HL-60/S4 (cell line): ENCODE measurements at regions not wholly inside any gene's neighbourhood (a gene's known extent, or its start where the extent isn't known, plus 50 kb on each side); places are given as distances from the start of the nearest gene placed in this dataset.
"Not testable (repeated sequence)": the region's sequence is repeated elsewhere in the genome, so short reads cannot be mapped to it uniquely, and the experiment has no call there.

Experiments
- in situ Hi-C: fragments of 300-500 bp; cut with MboI; formaldehyde crosslinking; loops from 2 replicates; pipeline ENCODE4 v1.14.3; 2022; ENCODE audit warnings: low sequenced_read_pairs

DNA sequence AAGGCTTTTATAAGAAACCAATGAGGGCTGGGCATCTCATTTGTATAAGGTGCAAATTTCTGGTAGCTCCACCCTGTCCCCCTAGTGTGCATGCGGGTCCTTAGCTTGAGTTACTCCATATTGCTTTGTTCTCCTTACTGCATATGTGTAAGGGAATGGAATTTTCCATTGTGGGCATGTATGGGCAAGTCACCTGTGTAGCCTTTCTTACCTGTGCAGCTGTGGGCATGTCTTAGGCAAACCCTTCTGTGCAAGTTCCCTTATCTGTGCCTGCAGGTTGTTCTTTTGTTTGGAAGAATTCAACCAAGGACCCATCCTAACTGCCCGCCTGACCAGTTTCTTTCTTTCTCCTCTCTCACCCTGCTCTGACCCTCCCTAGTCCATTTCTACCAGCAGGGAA is 122.8 kb upstream of the HS3ST4 start:
- in situ Hi-C loops = no loop called here

DNA sequence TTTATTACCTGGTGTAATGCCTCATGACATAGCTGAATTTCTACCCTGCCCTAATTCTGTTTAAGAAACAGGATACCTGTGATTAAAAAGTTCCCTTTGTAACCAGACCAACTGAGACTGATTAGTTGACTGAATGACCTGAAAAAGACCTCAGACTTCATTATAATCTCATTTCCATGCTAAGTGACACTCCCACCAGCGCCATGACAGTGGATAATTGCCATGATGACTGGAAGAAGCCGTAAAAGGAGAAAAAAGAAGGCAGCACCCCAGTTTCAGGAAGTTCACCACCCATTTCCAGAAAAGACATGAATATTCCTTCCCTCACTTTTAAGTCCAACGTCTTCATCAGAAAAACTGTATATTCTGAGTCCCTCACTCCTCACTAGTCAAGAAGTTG is 125.6 kb upstream of the HS3ST4 start:
- in situ Hi-C loops = no loop called here

DNA sequence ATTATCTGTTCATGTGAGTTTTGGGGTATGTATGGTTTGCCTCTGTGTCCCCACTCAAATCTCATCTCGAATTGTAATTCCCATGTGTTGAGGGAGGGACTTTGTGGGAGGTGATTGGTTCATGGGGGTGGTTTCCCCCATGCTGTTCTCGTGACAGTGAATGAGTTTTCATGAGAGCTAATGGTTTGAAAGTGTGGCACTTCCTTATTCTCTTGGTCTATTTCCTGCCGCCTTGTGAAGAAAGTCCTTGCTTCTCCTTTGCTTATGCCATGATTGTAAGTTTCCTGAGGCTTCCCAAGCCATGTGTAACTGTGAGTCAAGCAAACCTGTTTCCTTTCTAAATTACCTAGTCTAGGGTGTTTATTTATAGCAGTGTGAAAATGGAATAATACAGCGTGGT is 128.1 kb upstream of the HS3ST4 start:
- in situ Hi-C loops = no loop called here

DNA sequence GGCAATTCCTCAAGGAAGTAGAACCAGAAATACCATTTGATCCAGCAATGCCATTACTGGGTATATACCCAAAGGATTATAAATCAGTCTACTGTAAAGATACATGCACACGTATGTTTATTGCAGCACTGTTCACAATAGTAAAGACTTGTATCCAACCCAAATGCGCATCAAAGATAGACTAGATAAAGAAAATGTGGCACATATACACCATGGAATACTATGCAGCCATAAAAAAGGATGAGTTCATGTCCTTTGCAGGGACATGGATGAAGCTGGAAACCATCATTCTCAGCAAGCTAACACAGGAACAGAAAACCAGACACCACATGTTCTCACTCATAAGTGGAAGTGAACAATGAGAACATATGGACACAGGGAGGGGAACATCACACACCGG is 130.0 kb upstream of the HS3ST4 start:
- in situ Hi-C loops = not testable (repeated sequence)

DNA sequence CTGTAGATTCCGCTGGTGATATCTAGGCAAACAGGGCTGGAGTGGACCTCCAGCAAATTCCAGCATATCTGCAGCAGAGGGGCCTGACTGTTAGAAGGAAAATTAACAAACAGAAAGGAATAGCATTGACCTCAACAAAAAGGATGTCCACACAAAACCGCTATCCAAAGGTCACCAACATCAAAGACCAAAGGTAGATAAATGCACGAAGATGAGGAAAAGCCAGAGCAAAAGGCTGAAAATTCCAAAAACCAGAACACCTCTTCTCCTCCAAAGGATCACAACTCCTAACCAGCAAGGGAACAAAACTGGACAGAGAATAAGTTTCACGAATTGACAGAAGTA is 134.8 kb upstream of the HS3ST4 start:
- in situ Hi-C loops = not testable (repeated sequence)

DNA sequence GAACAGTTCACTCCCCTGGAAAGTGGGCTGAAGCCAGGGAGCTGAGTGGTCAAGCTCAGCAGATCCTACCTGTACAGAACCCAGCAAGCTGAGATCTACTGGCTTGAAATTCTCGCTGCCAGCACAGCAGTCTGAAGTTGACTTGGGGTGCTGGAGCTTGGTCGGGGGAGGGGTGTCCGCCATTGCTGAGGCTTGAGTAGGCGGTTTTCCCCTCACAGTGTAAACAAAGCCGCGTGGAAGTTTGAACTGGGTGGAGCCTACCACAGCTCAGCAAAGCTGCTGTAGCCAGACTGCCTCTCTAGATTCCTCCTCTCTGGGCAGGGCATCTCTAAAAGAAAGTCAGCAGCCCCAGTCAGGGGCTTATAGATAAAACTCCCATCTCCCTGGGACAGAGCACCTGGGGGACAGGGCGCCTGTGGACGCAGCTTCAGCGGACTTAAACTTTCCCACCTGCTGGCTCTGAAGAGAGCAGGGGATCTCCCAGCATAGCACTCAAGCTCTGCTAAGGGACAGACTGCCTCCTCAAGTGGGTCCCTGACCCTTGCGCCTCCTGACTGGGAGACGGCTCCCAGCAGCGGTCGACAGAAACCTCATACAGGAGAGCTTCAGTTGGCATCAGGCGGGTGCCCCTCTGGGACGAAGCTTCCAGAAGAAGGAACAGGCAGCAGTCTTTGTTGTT is 135.3 kb upstream of the HS3ST4 start:
- in situ Hi-C loops = not testable (repeated sequence)

DNA sequence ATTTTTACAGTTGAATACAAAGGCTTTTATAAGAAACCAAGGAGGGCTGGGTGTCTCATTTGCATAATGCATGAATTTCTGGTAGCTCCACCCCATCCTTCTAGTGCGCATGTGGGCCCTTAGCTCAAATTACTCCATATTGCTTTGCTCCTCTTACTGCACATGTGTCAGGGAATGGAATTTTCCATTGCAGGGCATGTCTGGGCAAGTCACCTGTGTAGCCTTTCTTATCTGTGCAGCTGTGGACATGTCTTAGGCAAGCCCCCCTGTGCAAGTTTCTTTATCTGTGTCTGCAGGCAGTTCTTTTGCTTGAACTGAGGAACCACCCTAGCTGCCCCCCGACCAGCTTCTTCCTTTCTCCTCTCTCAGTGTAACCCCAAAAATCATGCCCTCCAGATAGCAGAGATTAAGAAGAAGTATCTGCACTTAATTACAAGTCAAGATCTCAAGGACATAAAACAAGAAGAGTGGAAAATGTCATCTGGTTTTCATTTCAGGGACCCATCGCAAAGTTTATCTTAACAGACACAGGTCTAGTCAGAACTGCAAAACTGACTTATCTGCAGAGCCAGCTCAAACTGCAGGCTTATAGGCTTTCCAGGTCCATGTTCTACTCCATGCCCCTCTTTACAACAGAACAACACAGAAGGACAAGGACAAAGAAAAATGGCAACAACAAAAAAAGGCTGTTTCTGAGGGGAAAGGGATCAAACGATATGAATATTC is 137.9 kb upstream of the HS3ST4 start:
- in situ Hi-C loops = no loop called here

DNA sequence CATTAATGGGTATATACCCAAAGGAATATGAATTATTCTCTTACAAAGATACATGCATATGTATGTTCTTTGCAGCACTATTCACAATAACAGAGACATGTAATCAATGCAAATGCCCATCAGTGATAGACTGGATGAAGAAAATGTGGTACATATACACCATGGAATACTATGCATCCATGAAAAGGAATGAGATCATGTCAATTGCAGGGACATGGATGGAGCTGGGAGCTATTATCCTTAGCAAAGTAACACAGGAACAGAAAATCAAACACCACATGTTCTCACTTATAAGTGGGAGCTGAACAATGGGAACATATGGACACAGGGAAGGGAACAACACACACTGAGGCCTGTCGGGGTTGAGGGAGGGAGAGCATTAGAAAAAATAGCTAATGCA is 141.1 kb upstream of the HS3ST4 start:
- in situ Hi-C loops = no loop called here

DNA sequence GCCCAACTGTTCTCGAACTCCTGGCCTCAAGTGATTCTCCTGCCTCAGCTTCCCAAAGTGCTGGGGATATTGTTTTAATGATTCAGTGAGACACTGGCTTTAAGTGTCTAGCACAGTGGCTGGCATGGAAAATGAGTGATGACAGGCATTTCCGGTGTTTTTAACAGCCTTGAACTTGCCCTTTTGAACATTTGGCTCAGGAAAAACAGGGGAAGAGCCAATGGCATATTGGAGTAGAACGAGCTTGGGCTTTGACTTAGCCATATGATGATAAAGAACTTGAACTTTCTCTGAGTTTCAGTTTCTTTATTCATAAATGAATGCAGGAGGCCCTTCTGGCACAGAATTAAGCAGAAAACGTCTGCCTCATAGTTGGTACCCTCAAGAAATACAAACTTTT is 145.0 kb upstream of the HS3ST4 start:
- in situ Hi-C loops = no loop called here

DNA sequence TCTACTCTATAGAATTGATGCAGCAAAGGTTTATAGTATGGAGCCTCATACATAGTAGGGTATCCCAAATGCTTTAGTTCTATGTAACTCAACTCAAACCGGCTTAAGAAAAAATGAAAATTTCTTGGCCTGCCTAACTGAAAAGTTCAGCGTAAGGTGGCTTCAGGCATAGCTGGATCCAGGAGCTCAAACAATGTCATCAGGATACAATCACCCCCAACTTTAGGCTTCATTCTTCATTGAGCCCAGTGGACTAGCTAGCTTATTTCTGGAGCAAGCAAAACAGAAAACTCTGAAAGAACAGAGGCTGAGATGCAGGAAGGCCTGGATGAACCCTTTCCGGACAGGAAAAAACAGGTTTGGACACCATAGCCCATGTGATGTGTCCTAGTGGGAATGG is 147.5 kb upstream of the HS3ST4 start:
- in situ Hi-C loops = no loop called here

DNA sequence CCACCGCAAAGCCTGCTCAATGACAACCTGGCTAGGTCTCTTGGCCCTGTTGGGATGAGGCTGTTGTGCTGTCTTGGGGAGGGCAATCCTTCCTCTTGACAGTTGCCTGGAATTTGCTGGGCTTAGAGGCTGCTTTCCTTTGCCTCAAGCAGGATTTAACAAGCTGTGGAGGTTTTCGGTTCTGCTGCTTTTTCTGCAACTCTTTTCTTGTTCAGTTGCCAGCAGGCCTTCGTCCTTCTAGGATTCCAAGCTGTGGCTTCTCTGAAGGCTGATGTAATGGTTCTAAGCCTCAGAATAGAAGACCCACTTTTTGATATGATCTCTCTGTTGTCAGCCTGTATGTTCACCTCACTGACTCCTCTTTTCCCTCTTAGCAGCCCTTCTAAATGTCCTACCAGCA is 149.5 kb upstream of the HS3ST4 start:
- in situ Hi-C loops = no loop called here

DNA sequence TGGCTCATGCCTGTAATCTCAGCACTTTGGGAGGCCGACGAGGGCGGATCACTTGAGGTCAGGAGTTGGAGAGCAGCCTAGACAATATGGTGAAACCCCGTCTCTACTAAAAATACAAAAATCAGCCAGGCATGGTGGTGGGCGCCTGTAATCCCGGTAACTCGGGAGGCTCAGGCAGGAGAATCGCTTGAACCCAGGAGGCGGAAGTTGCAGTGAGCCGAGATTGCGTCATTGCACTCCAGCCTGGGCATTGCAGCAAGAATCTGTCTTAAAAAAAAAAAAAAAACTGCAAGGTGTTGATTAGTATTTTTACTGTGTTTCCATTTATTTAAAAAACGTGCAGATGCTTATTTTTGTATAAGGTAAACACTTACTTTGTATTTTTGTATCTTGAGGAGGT is 152.0 kb upstream of the HS3ST4 start:
- in situ Hi-C loops = not testable (repeated sequence)

DNA sequence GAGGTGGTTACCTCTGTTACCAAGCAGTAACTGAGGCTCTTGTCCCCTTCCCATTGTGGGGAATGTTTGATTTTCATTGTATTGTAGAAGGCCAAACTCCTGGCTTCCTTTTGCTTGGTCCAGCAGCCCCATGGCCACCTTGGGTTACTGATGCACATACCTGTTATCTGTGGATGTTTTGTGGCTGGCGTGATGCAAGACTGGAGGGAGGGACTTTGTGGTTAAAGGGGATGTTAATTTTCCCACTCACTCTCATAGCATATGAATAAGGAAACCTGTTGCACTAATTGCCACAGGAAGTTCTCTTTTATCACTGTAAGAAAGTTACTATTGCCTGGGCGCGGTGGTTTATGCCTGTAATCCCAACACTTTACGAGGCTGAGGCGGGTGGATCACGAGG is 168.6 kb upstream of the HS3ST4 start:
- in situ Hi-C loops = no loop called here

DNA sequence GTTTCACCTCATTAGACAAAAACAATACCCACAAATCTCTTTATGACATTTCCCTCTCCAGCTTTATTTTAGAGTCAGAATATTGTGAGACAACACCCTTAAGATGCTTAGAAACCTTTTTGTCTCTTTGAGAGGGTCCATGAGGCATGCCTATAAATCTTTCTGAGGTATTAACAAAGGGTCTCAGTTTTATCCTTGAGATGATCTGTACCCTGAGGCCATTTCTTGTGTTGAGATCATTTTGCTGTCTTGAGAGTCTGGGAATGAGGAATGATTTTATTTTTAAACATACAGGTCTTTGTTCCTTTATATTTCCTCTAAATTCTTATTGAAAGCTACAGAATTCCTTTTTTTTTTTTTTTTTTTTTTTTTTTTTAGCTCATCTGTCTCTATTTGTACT is 179.7 kb upstream of the HS3ST4 start:
- in situ Hi-C loops = no loop called here

DNA sequence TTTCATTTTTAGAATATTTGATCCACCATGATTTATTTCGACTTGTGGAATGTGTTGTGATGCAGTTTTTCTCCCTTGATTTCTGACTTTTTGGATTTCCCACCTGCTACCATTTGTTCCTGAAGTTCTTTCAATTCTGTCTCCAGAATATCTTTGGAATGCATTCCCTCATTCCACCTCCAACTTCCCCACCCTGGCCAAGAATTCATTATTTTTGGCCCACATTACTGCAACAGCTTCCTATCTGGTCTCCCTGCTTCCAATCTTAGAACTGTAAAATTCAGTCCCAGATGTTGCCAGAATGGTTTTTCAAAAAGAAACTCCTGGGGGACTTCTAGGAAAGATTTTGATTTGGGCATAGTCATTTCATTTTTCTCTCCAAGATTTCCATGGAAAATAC is 182.3 kb upstream of the HS3ST4 start:
- in situ Hi-C loops = no loop called here

DNA sequence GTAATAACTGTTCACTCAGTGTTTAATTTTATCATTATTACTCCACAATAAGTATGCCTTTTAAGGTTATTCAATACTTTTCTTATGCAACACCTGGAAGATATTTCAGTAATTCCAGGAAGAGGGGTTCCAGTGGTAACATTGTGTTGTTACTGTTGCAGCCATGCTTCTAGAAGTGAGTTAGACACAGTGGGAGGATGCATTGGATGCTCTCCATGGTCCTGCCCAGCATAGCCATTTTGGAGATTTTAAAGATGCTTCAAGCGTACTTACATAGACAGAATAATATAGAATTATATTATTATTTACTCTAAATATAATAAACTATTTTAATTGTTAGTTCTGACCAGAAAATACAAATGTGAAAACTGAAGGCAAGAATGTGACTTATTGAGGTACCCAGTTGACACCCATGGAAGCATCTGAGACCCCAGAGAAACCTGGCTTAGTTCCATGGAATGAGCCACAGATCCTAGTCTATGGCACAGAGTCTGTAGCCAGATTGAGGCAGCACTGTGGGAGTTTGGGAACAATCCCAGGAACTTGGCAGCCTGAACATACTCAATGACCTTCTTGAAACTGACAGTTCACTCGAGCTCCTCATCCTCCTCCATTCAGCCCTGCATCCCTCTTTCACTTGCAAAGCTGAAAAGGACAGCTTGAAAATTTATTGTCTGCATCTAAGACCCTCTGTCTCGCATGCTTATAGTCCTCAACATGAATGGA is 190.1 kb upstream of the HS3ST4 start:
- in situ Hi-C loops = no loop called here

DNA sequence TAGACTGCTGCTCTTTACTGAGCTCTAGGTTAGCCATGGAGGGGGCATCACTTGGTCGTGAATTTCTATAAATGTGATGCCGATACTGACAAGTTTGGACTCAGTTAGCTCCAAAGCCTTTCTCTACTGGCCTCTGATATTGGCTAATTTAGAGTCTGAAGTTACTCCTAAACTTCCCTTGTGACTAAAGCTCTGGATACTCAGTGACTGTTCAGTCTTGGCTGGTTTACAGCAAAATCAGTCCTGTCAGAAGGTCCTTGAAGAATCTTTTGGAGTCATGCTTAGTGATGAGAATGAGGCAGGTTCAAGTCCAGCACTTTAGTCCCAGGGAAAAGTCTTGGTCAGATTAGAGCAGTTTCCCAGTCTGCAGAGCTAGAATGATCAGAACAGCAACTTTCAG is 197.5 kb upstream of the HS3ST4 start:
- in situ Hi-C loops = no loop called here

DNA sequence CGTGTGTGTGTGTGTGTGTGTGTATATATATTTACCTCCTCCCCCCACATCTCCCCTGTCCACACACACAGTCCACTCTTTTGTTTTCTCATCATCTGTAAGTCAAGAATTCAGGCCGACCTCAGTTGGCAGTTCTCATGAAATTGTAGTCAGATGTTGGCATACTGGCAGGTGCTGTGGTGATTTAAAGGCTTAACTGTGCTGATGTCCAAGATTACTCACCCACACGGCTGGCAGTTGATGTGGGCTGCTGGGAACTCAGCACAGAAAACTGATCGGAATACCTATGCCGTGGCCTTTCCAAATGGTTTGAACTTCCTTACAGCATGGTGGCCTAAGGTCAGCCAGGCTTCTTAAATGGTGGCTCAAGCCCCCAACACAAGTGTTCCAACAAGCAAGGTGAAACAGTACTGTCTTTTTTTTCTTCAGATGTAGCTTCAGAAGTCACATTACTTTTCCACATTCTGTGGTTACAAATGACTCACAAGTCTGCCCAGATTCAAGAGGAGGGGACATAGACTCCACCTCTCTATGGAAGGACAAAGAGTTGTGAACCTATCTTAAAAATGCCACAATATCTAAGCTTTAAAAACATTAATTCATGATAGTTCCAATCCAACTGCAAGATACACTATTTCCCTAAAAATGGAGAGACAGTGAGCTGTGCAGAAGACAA is 198.5 kb upstream of the HS3ST4 start:
- in situ Hi-C loops = no loop called here

DNA sequence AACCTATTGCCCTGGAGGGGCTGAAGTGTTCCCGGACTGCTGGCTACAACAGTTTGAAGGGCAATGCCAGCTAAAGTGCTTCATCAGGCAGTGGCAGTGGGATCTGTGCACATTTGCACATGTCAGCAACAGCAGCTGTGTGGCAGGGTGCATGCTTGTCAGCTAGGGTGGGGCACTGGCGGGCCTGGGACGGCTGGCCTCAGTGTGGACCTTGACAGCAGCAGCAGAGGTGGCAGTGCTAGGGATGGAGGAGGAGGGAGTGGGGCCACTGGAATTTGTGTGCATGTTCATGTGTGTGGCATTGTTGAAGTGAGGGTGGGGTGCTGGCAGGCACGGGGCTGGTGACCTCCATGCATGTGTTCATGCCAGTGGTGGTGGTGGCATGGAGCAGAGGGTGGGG is 203.3 kb upstream of the HS3ST4 start:
- in situ Hi-C loops = no loop called here

DNA sequence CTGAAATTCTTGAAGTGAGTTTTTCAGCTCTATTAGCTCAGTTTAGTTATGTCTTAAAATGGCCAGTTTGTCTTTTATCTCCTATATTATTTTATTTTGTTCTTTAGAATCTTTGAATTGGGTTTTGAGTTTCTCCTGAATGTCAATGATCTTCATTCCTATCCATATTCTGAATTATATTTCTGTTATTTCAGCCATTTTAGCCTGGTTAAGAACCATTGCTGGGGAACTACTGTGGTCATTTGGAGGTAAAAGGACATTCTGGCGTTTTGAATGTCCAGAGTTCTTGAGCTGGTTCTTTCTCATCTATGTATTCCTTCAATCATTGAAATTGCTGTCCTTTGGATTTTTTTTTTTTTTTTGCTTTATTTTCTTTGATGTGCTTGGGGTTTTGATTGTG is 203.9 kb upstream of the HS3ST4 start:
- in situ Hi-C loops = no loop called here

DNA sequence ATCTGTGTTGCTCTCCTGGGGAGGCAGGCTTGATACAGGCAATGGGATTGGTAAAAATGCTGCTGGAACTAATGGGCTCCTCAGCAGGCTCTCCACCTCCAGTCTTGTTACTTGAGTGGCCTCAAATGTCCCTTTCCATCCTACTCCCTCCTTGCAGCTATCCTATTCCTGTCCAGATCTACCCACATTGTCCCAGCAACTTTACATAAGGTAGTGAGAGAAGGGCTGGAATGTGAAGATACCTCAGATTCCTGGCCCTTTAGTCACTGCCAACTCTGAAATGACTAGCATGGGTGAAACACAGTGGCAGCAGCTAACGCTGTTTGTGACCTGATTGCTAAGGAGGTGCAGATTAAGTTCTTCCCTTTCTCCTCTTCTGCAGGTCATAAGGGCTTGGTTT is 210.1 kb upstream of the HS3ST4 start:
- in situ Hi-C loops = no loop called here

DNA sequence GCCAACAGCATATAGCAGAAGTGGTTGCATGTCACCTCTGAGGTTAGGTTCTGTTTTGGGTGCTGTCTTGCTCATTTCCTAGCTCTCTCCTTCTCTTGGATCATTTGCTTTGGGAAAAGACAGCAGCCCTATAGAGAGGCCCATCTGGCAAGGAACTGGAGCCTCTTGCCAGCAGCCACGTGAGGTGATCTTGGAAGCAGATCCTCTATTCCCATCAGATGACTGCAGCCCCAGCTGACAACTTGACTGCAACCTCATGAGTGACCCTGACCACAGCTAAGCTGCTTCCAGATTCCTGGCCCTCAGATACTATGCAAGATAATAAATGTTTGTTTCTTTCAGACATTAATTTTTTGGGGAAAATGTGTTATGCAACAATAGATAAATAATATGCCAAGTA is 213.3 kb upstream of the HS3ST4 start:
- in situ Hi-C loops = no loop called here
